ENCODE measurements at regions not wholly inside any gene's neighbourhood (a gene's known extent, or its start where the extent isn't known, plus 50 kb on each side); places are given as distances from the start of the nearest gene placed in this dataset.

GRCh38 chr18:23384778-23385736 lies 68.0 kb upstream of the RIOK3 start:
- Histone ChIP-seq H3K27me3 (ENCODE audit: low read depth) (no peaks in the 10 kb centered on the region), H3K4me1 (no peaks in the 10 kb centered on the region), H3K9me3 (no peaks in the 10 kb centered on the region), H3K4me3 (no peak overlapping the region), H3K27ac (no peak overlapping the region), H3K36me3 (no peaks in the 10 kb centered on the region)
- ATAC-seq, result no peak
- intact Hi-C loops (cut with DNase I), result no loop called here
- no peak for DNase-seq
- TF ChIP-seq CTCF (IDR thresholded peaks at IDR 0.05), result no peak

- no peak for ATAC-seq
- Histone ChIP-seq H3K9me3 (no peaks in the 10 kb centered on the region), H3K4me1 (no peaks in the 10 kb centered on the region), H3K36me3 (no peaks in the 10 kb centered on the region), H3K4me3 (no peak overlapping the region), H3K27ac (no peak overlapping the region), H3K27me3 (ENCODE audit: low read depth) (no peaks in the 10 kb centered on the region)
- no peak for DNase-seq
- intact Hi-C loops (cut with DNase I), result no loop called here
- no peak for TF ChIP-seq CTCF (IDR thresholded peaks at IDR 0.05)
Observed at GRCh38 chr18:23386317-23386716, 66.8 kb upstream of the RIOK3 start.

GRCh38 chr18:23387265-23387664 lies 65.8 kb upstream of the RIOK3 start:
- intact Hi-C loops (cut with DNase I), result no loop called here
- no peak for ATAC-seq
- Histone ChIP-seq H3K4me3 (no peak overlapping the region), H3K27me3 (ENCODE audit: low read depth) (no peaks in the 10 kb centered on the region), H3K4me1 (no peaks in the 10 kb centered on the region), H3K27ac (no peak overlapping the region), H3K9me3 (no peaks in the 10 kb centered on the region), H3K36me3 (no peaks in the 10 kb centered on the region)
- no peak for TF ChIP-seq CTCF (IDR thresholded peaks at IDR 0.05)
- DNase-seq, result no peak

- H3K27me3 ChIP-seq (ENCODE audit: low read depth), result no peaks in the 10 kb centered on the region
- H3K27ac ChIP-seq, result no peak overlapping the region
- H3K36me3 ChIP-seq, result no peaks in the 10 kb centered on the region
- DNase-seq, result no peak
- intact Hi-C loops (cut with DNase I), result no loop called here
- no peak overlapping the region for H3K4me3 ChIP-seq
- ATAC-seq, result no peak
- TF ChIP-seq CTCF (IDR thresholded peaks at IDR 0.05), result no peak
- no peaks in the 10 kb centered on the region for H3K4me1 ChIP-seq
- H3K9me3 ChIP-seq, result no peaks in the 10 kb centered on the region
Observed at GRCh38 chr18:23388357-23388756, 64.7 kb upstream of the RIOK3 start.

- no peaks in the 10 kb centered on the region for H3K4me1 ChIP-seq
- ATAC-seq, result no peak
Observed at GRCh38 chr18:23391156-23391555, 61.9 kb upstream of the RIOK3 start.

More at GRCh38 chr18:23391156-23391555, 61.9 kb upstream of the RIOK3 start:
- no peak overlapping the region for H3K27ac ChIP-seq
- no peak overlapping the region for H3K4me3 ChIP-seq
- DNase-seq, result no peak
- intact Hi-C loops (cut with DNase I), result no loop called here
- TF ChIP-seq CTCF (IDR thresholded peaks at IDR 0.05), result no peak
- H3K27me3 ChIP-seq (ENCODE audit: low read depth), result no peaks in the 10 kb centered on the region
- no peaks in the 10 kb centered on the region for H3K36me3 ChIP-seq
- H3K9me3 ChIP-seq, result no peaks in the 10 kb centered on the region
